Nephron (organoid): ENCODE measurements at regions not wholly inside any gene's neighbourhood (a gene's known extent, or its start where the extent isn't known, plus 50 kb on each side); places are given as distances from the start of the nearest gene placed in this dataset.
A peak's percentile ranks its signal among the peaks of the same experiment; 100 is the strongest.

Experiments used
- H3K27ac Mint-ChIP-seq, 3 experiments: 2 replicates each; pipeline ENCODE4 v1.8.0; 2020; ENCODE audit warnings: mixed read lengths in 3 of 3, mild to moderate bottlenecking in 2 of 3, moderate library complexity in 1 of 3
- H3K27me3 Mint-ChIP-seq: 2 replicates; pipeline ENCODE4 v1.8.0; 2021; ENCODE audit warnings: low read depth, mild to moderate bottlenecking, moderate library complexity, mixed read lengths
- H3K36me3 Mint-ChIP-seq: 2 replicates; pipeline ENCODE4 v1.8.0; 2020; ENCODE audit warnings: low read depth, mixed read lengths
- H3K4me1 Mint-ChIP-seq: 2 replicates; pipeline ENCODE4 v1.8.0; 2020; ENCODE audit warnings: mixed read lengths
- H3K4me3 Mint-ChIP-seq, 3 experiments: 2 replicates each; pipeline ENCODE4 v1.8.0; 2020; ENCODE audit warnings: mild to moderate bottlenecking in 3 of 3, mixed read lengths in 3 of 3, moderate library complexity in 2 of 3
- H3K9me3 Mint-ChIP-seq: 2 replicates; pipeline ENCODE4 v1.8.0; 2020; ENCODE audit warnings: mixed read lengths
- CTCF ChIP-seq, 3 experiments: fragments of 200-600 bp; sonication (generic); IDR thresholded peaks; one replicate each; pipeline ENCODE4 v1.5.0; 2021; ENCODE audit warnings: antibody characterized with exemption in 3 of 3; ENCODE audit not compliant: unreplicated experiment in 3 of 3

DNA sequence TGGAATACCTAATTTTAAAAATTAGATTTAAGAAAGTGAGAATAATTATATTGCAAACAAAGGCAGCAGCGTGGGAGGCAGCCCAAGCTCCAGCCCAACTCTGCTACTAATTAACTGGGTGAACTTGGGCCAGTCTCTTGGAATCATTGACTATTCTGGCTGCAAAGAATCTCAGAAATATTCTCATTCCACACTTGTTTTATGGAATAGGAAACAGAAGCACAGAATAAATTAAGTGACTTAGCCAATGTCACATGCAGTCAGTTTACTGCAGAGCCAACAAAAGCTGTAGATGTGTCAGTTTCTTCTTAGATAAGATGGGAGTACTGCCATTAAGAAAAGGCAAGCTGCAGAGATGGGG is 132.6 kb upstream of the FAM9B start:
- H3K9me3 Mint-ChIP-seq, result peaks cover 21% of the 10 kb centered on the region
- H3K27me3 Mint-ChIP-seq, result no peaks in the 10 kb centered on the region
- peaks cover 6% of the 10 kb centered on the region for H3K4me1 Mint-ChIP-seq
- H3K27ac Mint-ChIP-seq, result peak overlapping the region in 1 of 3 experiments; percentile 52
- no peak overlapping the region for H3K4me3 Mint-ChIP-seq
- TF ChIP-seq CTCF (IDR thresholded peaks at IDR 0.05; ENCODE audit: unreplicated experiment in 3 of 3), result no peak
- H3K36me3 Mint-ChIP-seq, result peaks cover 8% of the 10 kb centered on the region

- peaks cover 4% of the 10 kb centered on the region for H3K36me3 Mint-ChIP-seq
- H3K27me3 Mint-ChIP-seq, result no peaks in the 10 kb centered on the region
- H3K27ac Mint-ChIP-seq, result no peak overlapping the region
- TF ChIP-seq CTCF (IDR thresholded peaks at IDR 0.05; ENCODE audit: unreplicated experiment in 3 of 3), result no peak
- H3K4me1 Mint-ChIP-seq, result no peaks in the 10 kb centered on the region
- peaks cover 18% of the 10 kb centered on the region for H3K9me3 Mint-ChIP-seq
- H3K4me3 Mint-ChIP-seq, result no peak overlapping the region
These were observed 138.0 kb upstream of the FAM9B start for GRCh38 chrX:9171841-9172463.

DNA sequence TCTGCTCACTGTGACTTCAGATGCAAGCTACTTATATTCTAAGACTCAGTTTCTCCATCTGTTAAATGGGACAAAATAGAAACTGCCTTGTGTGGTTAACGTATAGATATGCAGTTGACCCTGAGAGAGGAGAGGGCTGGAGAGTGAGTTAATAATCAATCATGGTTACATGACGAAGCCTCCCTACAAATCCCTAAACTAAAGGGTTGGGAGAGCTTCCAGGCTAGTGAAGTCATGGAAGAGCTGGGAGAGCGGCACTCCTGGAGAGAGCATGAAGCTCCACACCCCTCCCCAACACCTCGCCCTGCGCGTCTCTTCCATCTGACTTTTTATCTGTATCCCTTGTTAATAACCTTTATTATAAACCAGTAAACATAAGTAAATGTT is 138.5 kb upstream of the FAM9B start:
- H3K4me3 Mint-ChIP-seq, result no peak overlapping the region
- H3K27ac Mint-ChIP-seq, result peak overlapping the region in 1 of 3 experiments; percentile 20
- peaks cover 16% of the 10 kb centered on the region for H3K9me3 Mint-ChIP-seq
- no peaks in the 10 kb centered on the region for H3K4me1 Mint-ChIP-seq
- peaks cover 4% of the 10 kb centered on the region for H3K36me3 Mint-ChIP-seq
- no peak for TF ChIP-seq CTCF (IDR thresholded peaks at IDR 0.05; ENCODE audit: unreplicated experiment in 3 of 3)
- H3K27me3 Mint-ChIP-seq, result no peaks in the 10 kb centered on the region

- H3K4me1 Mint-ChIP-seq, result peaks cover under 1% of the 10 kb centered on the region
- TF ChIP-seq CTCF (IDR thresholded peaks at IDR 0.05; ENCODE audit: unreplicated experiment in 3 of 3), result no peak
- no peak overlapping the region for H3K27ac Mint-ChIP-seq
- H3K4me3 Mint-ChIP-seq, result no peak overlapping the region
- no peaks in the 10 kb centered on the region for H3K27me3 Mint-ChIP-seq
- no peaks in the 10 kb centered on the region for H3K36me3 Mint-ChIP-seq
- H3K9me3 Mint-ChIP-seq, result peaks cover 12% of the 10 kb centered on the region
These were observed 146.7 kb upstream of the FAM9B start for GRCh38 chrX:9180623-9181022.

DNA sequence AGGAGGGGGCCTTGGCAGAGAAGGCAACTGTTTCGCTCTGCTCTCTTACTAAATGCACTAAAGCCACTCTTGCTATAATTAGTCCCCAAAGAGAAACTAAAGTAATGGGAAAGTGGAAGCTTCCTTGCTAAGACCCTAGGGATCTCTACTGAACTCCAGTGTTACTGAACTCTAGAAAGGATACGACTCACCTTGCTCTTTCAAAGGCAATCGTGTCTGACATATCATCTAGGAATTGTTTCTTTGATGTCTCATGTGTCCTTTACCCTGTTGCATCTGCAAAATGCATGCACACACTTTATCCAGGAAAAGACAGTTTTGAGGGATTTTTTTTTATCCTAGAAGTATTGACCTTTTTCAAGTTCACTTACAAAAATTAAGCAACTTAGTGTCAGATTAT is 148.1 kb upstream of the FAM9B start:
- peaks cover 16% of the 10 kb centered on the region for H3K9me3 Mint-ChIP-seq
- no peak overlapping the region for H3K4me3 Mint-ChIP-seq
- peaks cover 15% of the 10 kb centered on the region for H3K4me1 Mint-ChIP-seq
- TF ChIP-seq CTCF (IDR thresholded peaks at IDR 0.05; ENCODE audit: unreplicated experiment in 3 of 3), result no peak
- no peaks in the 10 kb centered on the region for H3K27me3 Mint-ChIP-seq
- H3K36me3 Mint-ChIP-seq, result no peaks in the 10 kb centered on the region
- H3K27ac Mint-ChIP-seq, result no peak overlapping the region

DNA sequence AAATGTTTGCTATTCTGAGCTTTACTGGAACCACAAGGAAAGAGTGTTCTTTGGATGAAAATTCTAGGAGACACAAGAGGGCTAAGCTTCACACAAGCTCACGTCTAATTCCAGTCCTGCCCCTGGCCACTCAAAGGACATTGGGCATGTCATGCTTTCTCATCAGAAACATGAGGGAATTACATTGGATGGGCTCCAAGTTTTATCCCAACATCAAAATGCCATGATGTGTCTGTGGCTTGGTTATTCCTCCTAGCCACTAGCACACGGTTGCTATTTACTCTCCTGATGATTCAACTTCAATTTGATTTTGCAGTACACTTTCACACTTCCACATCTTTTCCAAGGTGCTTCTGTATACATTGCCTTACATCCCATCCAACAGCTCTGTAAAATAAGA is 149.6 kb upstream of the FAM9B start:
- Mint-ChIP-seq H3K4me3 (no peak overlapping the region), H3K27ac (no peak overlapping the region), H3K36me3 (no peaks in the 10 kb centered on the region), H3K9me3 (peaks cover 12% of the 10 kb centered on the region), H3K27me3 (no peaks in the 10 kb centered on the region), H3K4me1 (peaks cover 29% of the 10 kb centered on the region)
- TF ChIP-seq CTCF (IDR thresholded peaks at IDR 0.05; ENCODE audit: unreplicated experiment in 3 of 3), result no peak
